Gastroesophageal sphincter (tissue), 4 donors: ENCODE measurements at regions not wholly inside any gene's neighbourhood (a gene's known extent, or its start where the extent isn't known, plus 50 kb on each side); places are given as distances from the start of the nearest gene placed in this dataset.

ENCODE experiments used
- ATAC-seq: fragments of 150-250 bp; one replicate; pipeline ENCODE4 v1.9.1; 2016; ENCODE audit warnings: mild to moderate bottlenecking, moderate library complexity
- H3K27ac ChIP-seq, 4 donors: fragments of 200-600 bp; sonication (generic) in 3 of 4; 1 replicate in 3 of 4; 2 replicates in 1 of 4; pipeline ENCODE4 v1.5.1; 2016 to 2019
- H3K27me3 ChIP-seq: fragments of 200-600 bp; sonication (generic); one replicate; pipeline ENCODE4 v1.5.1; 2019
- H3K36me3 ChIP-seq, 2 donors: fragments of 200-600 bp; sonication (generic); one replicate each; pipeline ENCODE4 v1.5.1; 2019; ENCODE audit warnings: control low read depth in 1 of 2
- H3K4me1 ChIP-seq, 3 donors: fragments of 200-600 bp; sonication (generic); 1 replicate in 2 of 3; 2 replicates in 1 of 3; pipeline ENCODE4 v1.5.1; 2016 to 2019; ENCODE audit warnings: control low read depth in 2 of 3
- H3K4me3 ChIP-seq, 2 donors: fragments of 200-600 bp; sonication (generic); one replicate each; pipeline ENCODE4 v1.5.1; 2019; ENCODE audit warnings: mild to moderate bottlenecking in 1 of 2, moderate library complexity in 1 of 2
- H3K9me3 ChIP-seq, 3 donors: fragments of 200-600 bp; sonication (generic); one replicate each; pipeline ENCODE4 v1.5.1; 2017 to 2019; ENCODE audit warnings: control low read depth in 2 of 3
- CTCF ChIP-seq, 4 experiments: fragments of 200-600 bp in 2 of 4; fragments of 450-650 bp in 2 of 4; sonication (generic) in 1 of 4; IDR thresholded peaks; one replicate each; pipeline ENCODE4 v1.5.1; 2017 to 2019; ENCODE audit warnings: antibody characterized with exemption in 4 of 4, mild to moderate bottlenecking in 2 of 4, moderate library complexity in 2 of 4
- EP300 ChIP-seq: sonication (generic); formaldehyde crosslinking; IDR thresholded peaks from one replicate; pipeline ENCODE4 v1.6.1; 2017; ENCODE audit warnings: antibody characterized with exemption, mild to moderate bottlenecking
- POLR2A ChIP-seq, 2 donors: fragments of 450-650 bp; IDR thresholded peaks; one replicate each; pipeline ENCODE4 v1.6.1; 2017; ENCODE audit warnings: antibody characterized with exemption in 2 of 2, mild to moderate bottlenecking in 2 of 2, moderate library complexity in 1 of 2
- POLR2AphosphoS5 ChIP-seq: sonication (generic); formaldehyde crosslinking; IDR thresholded peaks from one replicate; pipeline ENCODE4 v1.6.1; 2017; ENCODE audit warnings: antibody characterized with exemption
- WGBS, 2 donors: methylation state at CpG; one replicate each; pipeline ENCODE4 v1.1.5; 2018; ENCODE audit warnings: low coverage in 1 of 2; 5-methylcytosine and 5-hydroxymethylcytosine counted together

- no peaks in the 10 kb centered on the region for H3K9me3 ChIP-seq
- no peaks in the 10 kb centered on the region for H3K36me3 ChIP-seq
- TF ChIP-seq EP300: no peak
- no peak for TF ChIP-seq POLR2A (IDR thresholded peaks at IDR 0.05)
- no peak for TF ChIP-seq CTCF (IDR thresholded peaks at IDR 0.05)
- TF ChIP-seq POLR2AphosphoS5: no peak
- ATAC-seq: no peak
- no peak overlapping the region for H3K4me3 ChIP-seq
- no peak overlapping the region for H3K27ac ChIP-seq
- H3K27me3 ChIP-seq: no peaks in the 10 kb centered on the region
- H3K4me1 ChIP-seq: peaks cover 0 to 29% (median 0%) of the 10 kb centered on the region in 3 donors
- WGBS, 2 donors: 20 to 34% methylated on average over 1 to 2 of the region's 4 CpGs
Observed at GRCh38 chr4:138400543-138400942, 158.4 kb upstream of the SLC7A11 start.

GRCh38 chr4:138400066-138400465, 157.9 kb upstream of the SLC7A11 start:
- no peaks in the 10 kb centered on the region for H3K36me3 ChIP-seq
- H3K27ac ChIP-seq: no peak overlapping the region
- H3K9me3 ChIP-seq: no peaks in the 10 kb centered on the region
- H3K4me1 ChIP-seq: peaks cover 0 to 29% (median 0%) of the 10 kb centered on the region in 3 donors
- TF ChIP-seq POLR2A (IDR thresholded peaks at IDR 0.05): no peak
- no peaks in the 10 kb centered on the region for H3K27me3 ChIP-seq
- no peak for ATAC-seq
- H3K4me3 ChIP-seq: no peak overlapping the region

- Histone ChIP-seq H3K36me3 (no peaks in the 10 kb centered on the region), H3K27ac (no peak overlapping the region), H3K4me1 (peaks cover 0 to 29% (median 0%) of the 10 kb centered on the region in 3 donors), H3K9me3 (no peaks in the 10 kb centered on the region), H3K4me3 (no peak overlapping the region), H3K27me3 (no peaks in the 10 kb centered on the region)
- no peak for ATAC-seq
- TF ChIP-seq POLR2A (IDR thresholded peaks at IDR 0.05) (no peak), CTCF (IDR thresholded peaks at IDR 0.05) (no peak), EP300 (no peak), POLR2AphosphoS5 (no peak)
Observed at GRCh38 chr4:138399081-138399480, 156.9 kb upstream of the SLC7A11 start.

- Histone ChIP-seq H3K27me3 (no peaks in the 10 kb centered on the region), H3K9me3 (no peaks in the 10 kb centered on the region), H3K4me3 (no peak overlapping the region), H3K4me1 (peaks cover 0 to 29% (median 0%) of the 10 kb centered on the region in 3 donors), H3K27ac (no peak overlapping the region), H3K36me3 (no peaks in the 10 kb centered on the region)
- TF ChIP-seq EP300: no peak
- ATAC-seq: no peak
Observed at GRCh38 chr4:138398322-138398721, 156.2 kb upstream of the SLC7A11 start.

GRCh38 chr4:138393886-138394610, 151.9 kb upstream of the SLC7A11 start:
- TF ChIP-seq POLR2A (IDR thresholded peaks at IDR 0.05): no peak
- Histone ChIP-seq H3K4me1 (peaks cover 0 to 10% (median 0%) of the 10 kb centered on the region in 3 donors), H3K27me3 (no peaks in the 10 kb centered on the region), H3K4me3 (no peak overlapping the region), H3K36me3 (no peaks in the 10 kb centered on the region), H3K9me3 (no peaks in the 10 kb centered on the region), H3K27ac (no peak overlapping the region)
- WGBS, 2 donors: 38 to 50% methylated on average over 2 of the region's 2 CpGs
- no peak for ATAC-seq

- Histone ChIP-seq H3K4me3 (no peak overlapping the region), H3K27me3 (no peaks in the 10 kb centered on the region), H3K27ac (no peak overlapping the region), H3K4me1 (no peaks in the 10 kb centered on the region), H3K36me3 (no peaks in the 10 kb centered on the region), H3K9me3 (no peaks in the 10 kb centered on the region)
- no peak for ATAC-seq
- TF ChIP-seq POLR2A (IDR thresholded peaks at IDR 0.05): no peak
- TF ChIP-seq POLR2AphosphoS5: no peak
- no peak for TF ChIP-seq EP300
- TF ChIP-seq CTCF (IDR thresholded peaks at IDR 0.05): no peak
- WGBS, 2 donors: 66 to 77% methylated on average over 4 of the region's 4 CpGs
Observed at GRCh38 chr4:138392751-138393308, 150.7 kb upstream of the SLC7A11 start.
